ENCODE measurements at regions not wholly inside any gene's neighbourhood (a gene's known extent, or its start where the extent isn't known, plus 50 kb on each side); places are given as distances from the start of the nearest gene placed in this dataset.
"Not testable (repeated sequence)": the region's sequence is repeated elsewhere in the genome, so short reads cannot be mapped to it uniquely, and the experiment has no call there.

GRCh38 chr5:18465833-18466681, 831.8 kb downstream of the TAF11L14 start:
- DNase-seq (ENCODE audit: low read depth), result peak; percentile 24

- no peak for DNase-seq (ENCODE audit: low read depth)
Measured at GRCh38 chr5:18466731-18467130, 832.5 kb downstream of the TAF11L14 start.

GRCh38 chr5:18471791-18472190, 837.5 kb downstream of the TAF11L14 start:
- not testable (repeated sequence) for DNase-seq (ENCODE audit: low read depth)

GRCh38 chr5:18483451-18483850, 849.2 kb downstream of the TAF11L14 start:
- no peak for DNase-seq (ENCODE audit: low read depth)

- DNase-seq (ENCODE audit: low read depth), result no peak
Measured at GRCh38 chr5:18487928-18488480, 853.7 kb downstream of the TAF11L14 start.

GRCh38 chr5:18489703-18490102, 855.4 kb downstream of the TAF11L14 start:
- no peak for DNase-seq (ENCODE audit: low read depth)

GRCh38 chr5:18491349-18491748, 857.1 kb downstream of the TAF11L14 start:
- DNase-seq (ENCODE audit: low read depth), result no peak

- DNase-seq (ENCODE audit: low read depth), result no peak
Measured at GRCh38 chr5:18495157-18495556, 860.9 kb downstream of the TAF11L14 start.

GRCh38 chr5:18496041-18496440, 861.8 kb downstream of the TAF11L14 start:
- no peak for DNase-seq (ENCODE audit: low read depth)

- no peak for DNase-seq (ENCODE audit: low read depth)
Measured at GRCh38 chr5:18497089-18497488, 862.8 kb downstream of the TAF11L14 start.

GRCh38 chr5:18503797-18504328, 869.6 kb downstream of the TAF11L14 start:
- no peak for DNase-seq (ENCODE audit: low read depth)

GRCh38 chr5:18507114-18507513, 872.9 kb downstream of the TAF11L14 start:
- no peak for DNase-seq (ENCODE audit: low read depth)

GRCh38 chr5:18517641-18518380, 883.6 kb downstream of the TAF11L14 start:
- no peak for DNase-seq (ENCODE audit: low read depth)

- DNase-seq (ENCODE audit: low read depth), result no peak
Measured at GRCh38 chr5:18523380-18523779, 889.1 kb downstream of the TAF11L14 start.

- DNase-seq (ENCODE audit: low read depth), result no peak
Measured at GRCh38 chr5:18526792-18527405, 892.6 kb downstream of the TAF11L14 start.

- DNase-seq (ENCODE audit: low read depth), result no peak
Measured at GRCh38 chr5:18533137-18533536, 898.9 kb downstream of the TAF11L14 start.

GRCh38 chr5:18534119-18534518, 899.9 kb downstream of the TAF11L14 start:
- no peak for DNase-seq (ENCODE audit: low read depth)

- not testable (repeated sequence) for DNase-seq (ENCODE audit: low read depth)
Measured at GRCh38 chr5:18535753-18536152, 901.5 kb downstream of the TAF11L14 start.

- no peak for DNase-seq (ENCODE audit: low read depth)
Measured at GRCh38 chr5:18544421-18544820, 910.2 kb downstream of the TAF11L14 start.

GRCh38 chr5:18546591-18546990, 912.3 kb downstream of the TAF11L14 start:
- no peak for DNase-seq (ENCODE audit: low read depth)

GRCh38 chr5:18551716-18552115, 917.5 kb downstream of the TAF11L14 start:
- DNase-seq (ENCODE audit: low read depth), result no peak

GRCh38 chr5:18553269-18553668, 919.0 kb downstream of the TAF11L14 start:
- peak; percentile 55 for DNase-seq (ENCODE audit: low read depth)

All from non-pigmented ciliary epithelial cell (primary cell).